ENCODE measurements at regions not wholly inside any gene's neighbourhood (a gene's known extent, or its start where the extent isn't known, plus 50 kb on each side); places are given as distances from the start of the nearest gene placed in this dataset.

- DNase-seq (ENCODE audit: low spot score): no peak
Observed at GRCh38 chr9:32698706-32699277, 63.3 kb upstream of the TAF1L start.

GRCh38 chr9:32701321-32702022, 66.0 kb upstream of the TAF1L start:
- DNase-seq (ENCODE audit: low spot score): no peak

GRCh38 chr9:32703635-32704034, 68.2 kb upstream of the TAF1L start:
- no peak for DNase-seq (ENCODE audit: low spot score)

- no peak for DNase-seq (ENCODE audit: low spot score)
Observed at GRCh38 chr9:32704343-32704742, 68.9 kb upstream of the TAF1L start.

GRCh38 chr9:32705059-32705458, 69.6 kb upstream of the TAF1L start:
- DNase-seq (ENCODE audit: low spot score): peak; percentile 56

GRCh38 chr9:32706004-32706724, 70.7 kb upstream of the TAF1L start:
- no peak for DNase-seq (ENCODE audit: low spot score)

GRCh38 chr9:32706725-32707100, 71.2 kb upstream of the TAF1L start:
- DNase-seq (ENCODE audit: low spot score): no peak

GRCh38 chr9:32707326-32707725, 71.9 kb upstream of the TAF1L start:
- DNase-seq (ENCODE audit: low spot score): no peak

GRCh38 chr9:32708480-32709150, 73.1 kb upstream of the TAF1L start:
- no peak for DNase-seq (ENCODE audit: low spot score)

- no peak for DNase-seq (ENCODE audit: low spot score)
Observed at GRCh38 chr9:32709871-32710270, 73.5 kb upstream of the TMEM215 start.

- DNase-seq (ENCODE audit: low spot score): no peak
Observed at GRCh38 chr9:32716425-32716824, 66.9 kb upstream of the TMEM215 start.

- no peak for DNase-seq (ENCODE audit: low spot score)
Observed at GRCh38 chr9:32716955-32717543, 66.3 kb upstream of the TMEM215 start.

GRCh38 chr9:32722704-32723103, 60.6 kb upstream of the TMEM215 start:
- no peak for DNase-seq (ENCODE audit: low spot score)

GRCh38 chr9:32723789-32724325, 59.5 kb upstream of the TMEM215 start:
- DNase-seq (ENCODE audit: low spot score): no peak

- peak; percentile 12 for DNase-seq (ENCODE audit: low spot score)
Observed at GRCh38 chr9:32725066-32725860, 58.1 kb upstream of the TMEM215 start.

- no peak for DNase-seq (ENCODE audit: low spot score)
Observed at GRCh38 chr9:32728181-32728580, 55.2 kb upstream of the TMEM215 start.

Measured in RKO (cell line).